Neuron (in vitro differentiated cells): ENCODE measurements at regions not wholly inside any gene's neighbourhood (a gene's known extent, or its start where the extent isn't known, plus 50 kb on each side); places are given as distances from the start of the nearest gene placed in this dataset.
"Not testable (repeated sequence)": the region's sequence is repeated elsewhere in the genome, so short reads cannot be mapped to it uniquely, and the experiment has no call there.

ENCODE experiments used
- H2AFZ ChIP-seq: one replicate; pipeline ENCODE4 v1.6.1; 2013; ENCODE audit warnings: low read depth, mild to moderate bottlenecking, inconsistent platforms, low read length, moderate library complexity
- H3K27me3 ChIP-seq: one replicate; pipeline ENCODE4 v1.6.1; 2013; ENCODE audit warnings: low read length; ENCODE audit not compliant: insufficient read depth
- H3K36me3 ChIP-seq: one replicate; pipeline ENCODE4 v1.6.1; 2013; ENCODE audit warnings: low read length; ENCODE audit not compliant: insufficient read depth
- H3K4me1 ChIP-seq: one replicate; pipeline ENCODE4 v1.6.1; 2013; ENCODE audit warnings: low read length; ENCODE audit not compliant: insufficient read depth
- H3K4me3 ChIP-seq: 2 replicates; pipeline ENCODE4 v1.5.1; 2013; ENCODE audit warnings: mild to moderate bottlenecking, low read length, moderate library complexity
- H3K9me3 ChIP-seq: one replicate; pipeline ENCODE4 v1.6.1; 2013; ENCODE audit warnings: low read length

- Histone ChIP-seq H3K9me3 (no peaks in the 10 kb centered on the region), H3K27me3 (no peaks in the 10 kb centered on the region), H2AFZ (no peak overlapping the region), H3K4me1 (no peaks in the 10 kb centered on the region), H3K4me3 (no peak overlapping the region), H3K36me3 (no peaks in the 10 kb centered on the region)
Measured at GRCh38 chr15:77836906-77837648, 204.4 kb upstream of the LINGO1 start.

- Histone ChIP-seq H3K4me1 (no peaks in the 10 kb centered on the region), H3K36me3 (no peaks in the 10 kb centered on the region), H3K4me3 (no peak overlapping the region), H3K27me3 (no peaks in the 10 kb centered on the region), H2AFZ (no peak overlapping the region), H3K9me3 (no peaks in the 10 kb centered on the region)
Measured at GRCh38 chr15:77836121-77836692, 203.5 kb upstream of the LINGO1 start.

DNA sequence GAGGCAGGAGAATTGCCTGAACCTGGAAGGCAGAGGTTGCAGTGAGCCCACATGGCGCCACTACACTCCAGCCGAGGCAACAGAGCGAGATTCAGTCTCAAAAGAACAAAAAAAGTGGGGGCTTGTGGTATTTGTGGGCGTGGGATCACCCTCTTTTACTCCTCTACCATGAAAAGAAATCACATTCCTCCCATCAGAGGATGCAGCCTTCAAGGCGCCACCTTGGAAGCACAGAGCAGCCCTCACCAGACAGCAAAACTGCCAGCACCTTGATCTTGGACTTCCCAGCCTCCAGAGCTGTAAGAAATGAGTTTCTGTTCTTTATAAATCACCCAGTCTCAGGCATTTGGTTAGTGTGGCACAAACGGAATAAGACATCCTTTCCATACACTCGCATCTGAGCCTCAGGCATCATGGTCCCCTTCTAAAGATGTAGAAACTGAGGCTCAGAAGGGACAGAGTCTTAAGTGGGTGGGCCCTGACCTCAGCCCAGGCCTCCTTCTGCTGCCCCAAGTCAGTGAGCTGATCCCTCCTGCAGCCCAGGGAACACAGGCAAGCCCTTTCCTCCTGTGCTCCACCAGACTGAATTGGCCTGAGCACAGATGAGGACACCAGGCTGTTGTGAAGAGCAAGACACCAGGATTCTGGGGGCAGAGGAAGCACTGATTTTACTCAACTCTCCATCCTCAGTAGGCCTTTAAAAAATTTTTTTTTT lies 201.7 kb upstream of the LINGO1 start:
- no peak overlapping the region for H2AFZ ChIP-seq
- H3K9me3 ChIP-seq = no peaks in the 10 kb centered on the region
- H3K36me3 ChIP-seq = no peaks in the 10 kb centered on the region
- no peaks in the 10 kb centered on the region for H3K27me3 ChIP-seq
- no peaks in the 10 kb centered on the region for H3K4me1 ChIP-seq
- H3K4me3 ChIP-seq = no peak overlapping the region

DNA sequence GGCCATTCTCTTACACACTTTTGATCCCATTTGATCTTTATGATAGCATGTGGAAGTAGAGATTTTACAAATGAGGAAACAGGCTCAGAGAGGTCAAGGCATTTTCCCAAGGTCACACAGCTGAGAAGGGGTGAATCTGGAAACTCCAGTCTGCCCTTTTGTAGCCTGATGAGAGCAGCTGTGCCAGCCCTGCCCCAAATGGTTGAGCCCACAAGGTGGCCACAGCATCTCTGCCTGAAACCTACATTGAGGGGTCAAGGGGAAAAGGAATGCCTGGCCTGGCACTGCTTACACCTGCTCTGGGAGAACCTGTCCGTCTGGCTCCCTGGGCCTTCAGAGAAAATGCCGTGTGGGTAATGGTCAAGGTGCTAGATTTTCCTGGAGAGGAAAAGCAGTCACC lies 200.2 kb upstream of the LINGO1 start:
- Histone ChIP-seq H3K27me3 (no peaks in the 10 kb centered on the region), H3K4me3 (no peak overlapping the region), H3K9me3 (no peaks in the 10 kb centered on the region), H3K4me1 (no peaks in the 10 kb centered on the region), H2AFZ (no peak overlapping the region), H3K36me3 (no peaks in the 10 kb centered on the region)

DNA sequence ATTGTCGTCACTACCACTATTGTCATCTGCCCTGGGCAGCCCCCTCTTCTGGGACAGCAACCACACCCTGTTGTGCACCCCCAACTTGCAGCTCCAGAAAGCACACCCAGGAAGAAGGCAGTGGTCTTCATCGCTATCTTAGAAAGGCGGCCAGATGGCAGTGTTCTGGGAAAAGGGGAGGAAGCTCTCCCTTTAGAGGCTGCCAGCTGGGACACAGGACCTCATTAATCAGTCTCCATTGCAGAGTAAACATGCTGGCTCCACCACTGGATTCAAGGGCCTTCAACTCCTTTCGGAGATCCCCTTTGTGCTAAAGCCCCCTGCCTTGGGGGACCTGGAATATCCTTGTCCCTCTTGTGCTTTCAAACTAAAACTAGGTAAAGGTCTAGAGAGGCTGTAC lies 199.3 kb upstream of the LINGO1 start:
- H3K27me3 ChIP-seq = peaks cover 2% of the 10 kb centered on the region
- no peak overlapping the region for H3K4me3 ChIP-seq
- H3K9me3 ChIP-seq = no peaks in the 10 kb centered on the region
- no peaks in the 10 kb centered on the region for H3K4me1 ChIP-seq
- H3K36me3 ChIP-seq = no peaks in the 10 kb centered on the region
- no peak overlapping the region for H2AFZ ChIP-seq

GRCh38 chr15:77830051-77830468 lies 197.3 kb upstream of the LINGO1 start:
- Histone ChIP-seq H2AFZ (no peak overlapping the region), H3K4me3 (no peak overlapping the region), H3K4me1 (no peaks in the 10 kb centered on the region), H3K9me3 (no peaks in the 10 kb centered on the region), H3K27me3 (peaks cover 6% of the 10 kb centered on the region), H3K36me3 (no peaks in the 10 kb centered on the region)

DNA sequence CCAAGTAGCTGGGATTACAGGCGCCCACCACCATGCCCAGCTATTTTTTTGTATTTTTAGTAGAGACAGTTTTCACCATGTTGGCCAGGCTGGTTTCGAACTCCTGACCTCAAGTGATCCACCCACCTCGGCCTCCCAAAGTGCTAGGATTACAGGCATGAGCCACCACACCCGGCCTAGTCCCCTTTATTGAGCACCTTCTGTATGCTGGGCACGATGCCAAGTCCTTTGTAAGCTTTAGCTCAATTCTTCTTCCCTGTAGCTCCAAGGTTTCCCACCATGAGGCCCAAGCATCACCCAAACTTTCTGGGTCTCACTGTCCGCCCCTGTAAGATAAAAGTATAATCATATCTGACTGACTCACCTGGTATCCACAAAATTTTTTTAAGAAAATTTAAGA lies 196.6 kb upstream of the LINGO1 start:
- H3K4me1 ChIP-seq, H3K4me3 ChIP-seq, H3K36me3 ChIP-seq, H2AFZ ChIP-seq, H3K9me3 ChIP-seq: not testable (repeated sequence)
- H3K27me3 ChIP-seq = peaks cover 10% of the 10 kb centered on the region

DNA sequence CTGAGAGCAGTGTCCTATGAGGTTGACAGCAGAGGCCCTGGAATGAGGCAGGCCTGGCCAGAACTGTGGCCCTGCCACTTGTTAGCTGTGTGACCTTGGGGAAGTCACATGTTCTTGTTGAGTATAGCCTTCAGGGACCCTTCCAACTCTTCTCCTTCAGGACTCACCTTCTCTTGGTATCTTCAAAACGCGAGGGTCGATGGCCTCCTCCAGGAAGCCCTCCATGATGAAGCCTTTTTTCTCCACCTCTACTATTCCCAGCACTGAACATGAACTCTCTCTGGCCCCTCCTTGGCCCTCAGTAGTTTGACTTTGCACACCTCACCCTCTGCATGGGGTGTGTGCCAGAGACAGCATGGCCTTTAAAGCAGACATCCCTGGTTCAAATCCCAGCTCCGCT lies 195.1 kb upstream of the LINGO1 start:
- Histone ChIP-seq H3K36me3 (no peaks in the 10 kb centered on the region), H3K4me1 (no peaks in the 10 kb centered on the region), H3K9me3 (no peaks in the 10 kb centered on the region), H2AFZ (no peak overlapping the region), H3K27me3 (peaks cover 12% of the 10 kb centered on the region), H3K4me3 (no peak overlapping the region)

DNA sequence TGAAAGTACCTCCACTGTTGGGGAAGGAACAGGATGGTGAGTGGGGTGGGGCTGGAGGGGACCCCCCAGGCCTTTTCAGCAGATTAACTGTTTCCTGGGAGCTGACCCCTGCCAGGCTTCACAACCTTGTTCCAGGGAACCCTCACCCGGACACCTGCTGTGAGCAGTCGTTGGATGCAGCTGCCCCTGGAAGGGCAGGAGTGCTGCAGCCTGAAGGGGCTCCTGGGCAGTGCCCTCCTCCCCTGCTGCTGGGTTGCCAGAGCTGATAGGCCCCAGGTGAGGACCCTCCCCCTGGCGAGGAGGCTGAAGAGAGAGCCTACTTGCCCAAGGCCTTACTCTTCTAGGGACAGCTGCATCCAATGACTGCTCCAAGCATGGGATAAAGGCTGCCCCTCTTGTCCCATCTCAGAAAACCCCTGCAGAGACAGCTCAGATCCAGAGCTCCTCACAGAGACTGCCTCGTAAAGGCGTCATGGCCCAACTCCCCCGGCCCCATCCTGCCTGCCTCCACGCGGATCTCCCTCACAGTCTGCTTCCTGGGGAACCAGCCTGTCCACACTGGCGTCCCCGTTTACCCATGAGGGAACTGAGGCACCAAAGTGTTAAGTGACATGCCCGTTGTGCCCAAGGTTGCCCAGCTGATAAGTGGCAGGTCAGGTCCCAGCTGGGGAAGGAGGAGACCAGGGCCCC lies 193.4 kb upstream of the LINGO1 start:
- Histone ChIP-seq H3K9me3 (no peaks in the 10 kb centered on the region), H3K4me3 (no peak overlapping the region), H2AFZ (no peak overlapping the region), H3K27me3 (peaks cover 23% of the 10 kb centered on the region), H3K4me1 (no peaks in the 10 kb centered on the region), H3K36me3 (no peaks in the 10 kb centered on the region)

- no peak overlapping the region for H3K4me3 ChIP-seq
- H3K4me1 ChIP-seq = no peaks in the 10 kb centered on the region
- no peaks in the 10 kb centered on the region for H3K36me3 ChIP-seq
- H3K27me3 ChIP-seq = peaks cover 29% of the 10 kb centered on the region
- no peaks in the 10 kb centered on the region for H3K9me3 ChIP-seq
- H2AFZ ChIP-seq = no peak overlapping the region
Measured at GRCh38 chr15:77825546-77825945, 192.8 kb upstream of the LINGO1 start.

- no peaks in the 10 kb centered on the region for H3K9me3 ChIP-seq
- no peak overlapping the region for H2AFZ ChIP-seq
- no peak overlapping the region for H3K4me3 ChIP-seq
- H3K27me3 ChIP-seq = peaks cover 33% of the 10 kb centered on the region
- H3K4me1 ChIP-seq = no peaks in the 10 kb centered on the region
- H3K36me3 ChIP-seq = no peaks in the 10 kb centered on the region
Measured at GRCh38 chr15:77825252-77825542, 192.5 kb upstream of the LINGO1 start.

GRCh38 chr15:77824361-77825251 lies 191.9 kb upstream of the LINGO1 start:
- Histone ChIP-seq H3K4me3 (no peak overlapping the region), H3K27me3 (peaks cover 34% of the 10 kb centered on the region), H3K9me3 (no peaks in the 10 kb centered on the region), H3K36me3 (no peaks in the 10 kb centered on the region), H2AFZ (no peak overlapping the region), H3K4me1 (no peaks in the 10 kb centered on the region)
